ENCODE measurements at regions not wholly inside any gene's neighbourhood (a gene's known extent, or its start where the extent isn't known, plus 50 kb on each side); places are given as distances from the start of the nearest gene placed in this dataset.
A peak's percentile ranks its signal among the peaks of the same experiment; 100 is the strongest.

- H3K4me3 ChIP-seq: no peak overlapping the region
- no peaks in the 10 kb centered on the region for H3K36me3 ChIP-seq (replicated peaks in 1 of 2)
- no peaks in the 10 kb centered on the region for H3K27me3 ChIP-seq
- H3K27ac ChIP-seq: no peak overlapping the region
- H3K4me1 ChIP-seq (replicated peaks in 1 of 2): no peaks in the 10 kb centered on the region
- no peaks in the 10 kb centered on the region for H3K9me3 ChIP-seq (replicated peaks in 1 of 3)
- DNase-seq: no peak
- intact Hi-C loops (cut with DNase I): no loop called here
- no peak for TF ChIP-seq POLR2A (IDR thresholded peaks at IDR 0.05)
- TF ChIP-seq, protein P1, sequence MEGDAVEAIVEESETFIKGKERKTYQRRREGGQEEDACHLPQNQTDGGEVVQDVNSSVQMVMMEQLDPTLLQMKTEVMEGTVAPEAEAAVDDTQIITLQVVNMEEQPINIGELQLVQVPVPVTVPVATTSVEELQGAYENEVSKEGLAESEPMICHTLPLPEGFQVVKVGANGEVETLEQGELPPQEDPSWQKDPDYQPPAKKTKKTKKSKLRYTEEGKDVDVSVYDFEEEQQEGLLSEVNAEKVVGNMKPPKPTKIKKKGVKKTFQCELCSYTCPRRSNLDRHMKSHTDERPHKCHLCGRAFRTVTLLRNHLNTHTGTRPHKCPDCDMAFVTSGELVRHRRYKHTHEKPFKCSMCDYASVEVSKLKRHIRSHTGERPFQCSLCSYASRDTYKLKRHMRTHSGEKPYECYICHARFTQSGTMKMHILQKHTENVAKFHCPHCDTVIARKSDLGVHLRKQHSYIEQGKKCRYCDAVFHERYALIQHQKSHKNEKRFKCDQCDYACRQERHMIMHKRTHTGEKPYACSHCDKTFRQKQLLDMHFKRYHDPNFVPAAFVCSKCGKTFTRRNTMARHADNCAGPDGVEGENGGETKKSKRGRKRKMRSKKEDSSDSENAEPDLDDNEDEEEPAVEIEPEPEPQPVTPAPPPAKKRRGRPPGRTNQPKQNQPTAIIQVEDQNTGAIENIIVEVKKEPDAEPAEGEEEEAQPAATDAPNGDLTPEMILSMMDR (IDR thresholded peaks at IDR 0.05): no peak
Measured at GRCh38 chr6:97423190-97423589, 140.2 kb upstream of the MMS22L start.

GRCh38 chr6:97427648-97428047, 144.6 kb upstream of the MMS22L start:
- H3K4me3 ChIP-seq: no peak overlapping the region
- no peaks in the 10 kb centered on the region for H3K9me3 ChIP-seq (replicated peaks in 1 of 3)
- no peak for DNase-seq
- no peaks in the 10 kb centered on the region for H3K27me3 ChIP-seq
- no peak overlapping the region for H3K27ac ChIP-seq
- no peaks in the 10 kb centered on the region for H3K4me1 ChIP-seq (replicated peaks in 1 of 2)
- H3K36me3 ChIP-seq (replicated peaks in 1 of 2): no peaks in the 10 kb centered on the region
- TF ChIP-seq POLR2A (IDR thresholded peaks at IDR 0.05): no peak
- intact Hi-C loops (cut with DNase I): no loop called here

GRCh38 chr6:97437087-97437486, 154.1 kb upstream of the MMS22L start:
- Histone ChIP-seq H3K36me3 (replicated peaks in 1 of 2) (no peaks in the 10 kb centered on the region), H3K4me3 (no peak overlapping the region), H3K4me1 (replicated peaks in 1 of 2) (no peaks in the 10 kb centered on the region), H3K27me3 (no peaks in the 10 kb centered on the region), H3K27ac (no peak overlapping the region), H3K9me3 (replicated peaks in 1 of 3) (no peaks in the 10 kb centered on the region)
- TF ChIP-seq POLR2A (IDR thresholded peaks at IDR 0.05): no peak
- TF ChIP-seq, protein P1 (IDR thresholded peaks at IDR 0.05): peak in 5 of 6 experiments; percentile 28 to 54 (median 33)
- DNase-seq: no peak
- intact Hi-C loops (cut with DNase I): no loop called here
- 20 to 25% (median 23%) methylated on average over 3 of the region's 3 CpGs for WGBS, 4 donors

- Histone ChIP-seq H3K4me3 (no peak overlapping the region), H3K9me3 (replicated peaks in 1 of 3) (no peaks in the 10 kb centered on the region), H3K27ac (no peak overlapping the region), H3K4me1 (replicated peaks in 1 of 2) (no peaks in the 10 kb centered on the region), H3K36me3 (replicated peaks in 1 of 2) (no peaks in the 10 kb centered on the region), H3K27me3 (no peaks in the 10 kb centered on the region)
- DNase-seq: no peak
- WGBS, 4 donors: 63 to 72% (median 66%) methylated on average over 4 of the region's 4 CpGs
- TF ChIP-seq POLR2A (IDR thresholded peaks at IDR 0.05): no peak
- TF ChIP-seq, protein P1 (IDR thresholded peaks at IDR 0.05): no peak
- intact Hi-C loops (cut with DNase I): no loop called here
Measured at GRCh38 chr6:97438011-97438671, 155.1 kb upstream of the MMS22L start.

GRCh38 chr6:97440590-97441176, 157.7 kb upstream of the MMS22L start:
- DNase-seq: peak in 3 of 7 donors; percentile 14 to 55 (median 18)
- intact Hi-C loops (cut with DNase I): no loop called here
- no peaks in the 10 kb centered on the region for H3K4me1 ChIP-seq (replicated peaks in 1 of 2)
- TF ChIP-seq POLR2A (IDR thresholded peaks at IDR 0.05): no peak
- TF ChIP-seq, protein P1 (IDR thresholded peaks at IDR 0.05): peak in 1 of 6 experiments; percentile 24
- H3K9me3 ChIP-seq (replicated peaks in 1 of 3): no peaks in the 10 kb centered on the region
- no peaks in the 10 kb centered on the region for H3K27me3 ChIP-seq
- 13 to 18% (median 17%) methylated on average over 7 of the region's 7 CpGs for whole genome bisulfite sequencing, 4 donors
- H3K36me3 ChIP-seq (replicated peaks in 1 of 2): no peaks in the 10 kb centered on the region
- no peak overlapping the region for H3K4me3 ChIP-seq
- H3K27ac ChIP-seq: no peak overlapping the region
